ENCODE measurements at regions not wholly inside any gene's neighbourhood (a gene's known extent, or its start where the extent isn't known, plus 50 kb on each side); places are given as distances from the start of the nearest gene placed in this dataset.

- Histone ChIP-seq H3K27me3 (ENCODE audit: control insufficient read depth in 2 of 2, insufficient read depth in 2 of 2, low read length in 2 of 2) (no peaks in the 10 kb centered on the region), H3K36me3 (ENCODE audit: control insufficient read depth in 2 of 2, extremely low read depth in 1 of 2, insufficient read depth in 2 of 2, low read length in 2 of 2) (no peaks in the 10 kb centered on the region), H3K4me1 (ENCODE audit: control insufficient read depth, extremely low read depth, insufficient read depth, low read length) (no peaks in the 10 kb centered on the region), H3K4me3 (replicated peaks in 1 of 3; ENCODE audit: insufficient read depth in 1 of 3, low read depth in 1 of 3, low read length in 3 of 3) (no peak overlapping the region), H2AFZ (ENCODE audit: low read depth, low read length) (no peak overlapping the region), H3K79me2 (ENCODE audit: control insufficient read depth, insufficient read depth, low read length) (no peaks in the 10 kb centered on the region), H3K4me2 (ENCODE audit: insufficient read depth, low read length) (no peak overlapping the region), H3K27ac (ENCODE audit: insufficient read depth, low read depth, low read length) (no peak overlapping the region), H3K9me1 (replicated peaks; ENCODE audit: control insufficient read depth, extremely low read depth, insufficient read depth, low read length) (no peaks in the 10 kb centered on the region), H3K9me3 (replicated peaks; ENCODE audit: control insufficient read depth, insufficient read depth, low read length) (no peaks in the 10 kb centered on the region), H3K9ac (replicated peaks; ENCODE audit: extremely low read depth, insufficient read depth, low read length) (no peak overlapping the region), H4K20me1 (replicated peaks; ENCODE audit: control insufficient read depth, extremely low read depth, insufficient read depth, low read length) (no peaks in the 10 kb centered on the region)
- ChIA-PET CTCF (no interaction called here), POLR2A (no interaction called here)
- intact Hi-C loops (cut with micrococcal nuclease) = no loop called here
- no peak for TF ChIP-seq MYC (IDR thresholded peaks at IDR 0.05; ENCODE audit: low read depth, low read length)
- no peak for TF ChIP-seq POLR2A (IDR thresholded peaks at IDR 0.05; ENCODE audit: low read depth, low read length)
- no peak for TF ChIP-seq FOS (IDR thresholded peaks at IDR 0.05; ENCODE audit: borderline replicate concordance, insufficient read depth, low read length)
- TF ChIP-seq, protein P1, sequence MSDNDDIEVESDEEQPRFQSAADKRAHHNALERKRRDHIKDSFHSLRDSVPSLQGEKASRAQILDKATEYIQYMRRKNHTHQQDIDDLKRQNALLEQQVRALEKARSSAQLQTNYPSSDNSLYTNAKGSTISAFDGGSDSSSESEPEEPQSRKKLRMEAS (IDR thresholded peaks at IDR 0.05; ENCODE audit: insufficient read depth, insufficient read length) = no peak
- no peak for TF ChIP-seq POLR2AphosphoS5 (IDR thresholded peaks at IDR 0.05; ENCODE audit: insufficient read depth, low read depth, low read length)
- TF ChIP-seq JUN (IDR thresholded peaks at IDR 0.05; ENCODE audit: borderline replicate concordance, insufficient read depth, insufficient read length, low read depth) = no peak
- TF ChIP-seq EZH2 (IDR thresholded peaks at IDR 0.05; ENCODE audit: borderline replicate concordance, low read depth, low read length, severe bottlenecking) = no peak
- TF ChIP-seq, protein P2, sequence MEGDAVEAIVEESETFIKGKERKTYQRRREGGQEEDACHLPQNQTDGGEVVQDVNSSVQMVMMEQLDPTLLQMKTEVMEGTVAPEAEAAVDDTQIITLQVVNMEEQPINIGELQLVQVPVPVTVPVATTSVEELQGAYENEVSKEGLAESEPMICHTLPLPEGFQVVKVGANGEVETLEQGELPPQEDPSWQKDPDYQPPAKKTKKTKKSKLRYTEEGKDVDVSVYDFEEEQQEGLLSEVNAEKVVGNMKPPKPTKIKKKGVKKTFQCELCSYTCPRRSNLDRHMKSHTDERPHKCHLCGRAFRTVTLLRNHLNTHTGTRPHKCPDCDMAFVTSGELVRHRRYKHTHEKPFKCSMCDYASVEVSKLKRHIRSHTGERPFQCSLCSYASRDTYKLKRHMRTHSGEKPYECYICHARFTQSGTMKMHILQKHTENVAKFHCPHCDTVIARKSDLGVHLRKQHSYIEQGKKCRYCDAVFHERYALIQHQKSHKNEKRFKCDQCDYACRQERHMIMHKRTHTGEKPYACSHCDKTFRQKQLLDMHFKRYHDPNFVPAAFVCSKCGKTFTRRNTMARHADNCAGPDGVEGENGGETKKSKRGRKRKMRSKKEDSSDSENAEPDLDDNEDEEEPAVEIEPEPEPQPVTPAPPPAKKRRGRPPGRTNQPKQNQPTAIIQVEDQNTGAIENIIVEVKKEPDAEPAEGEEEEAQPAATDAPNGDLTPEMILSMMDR (IDR thresholded peaks at IDR 0.05; ENCODE audit: extremely low read depth in 1 of 2, insufficient read depth in 1 of 2, low read depth in 1 of 2, low read length in 2 of 2) = no peak
- TF ChIP-seq GATA2 (IDR thresholded peaks at IDR 0.05; ENCODE audit: insufficient read depth, insufficient read length, low read depth, low read length) = no peak
- FAIRE-seq = no peak
- no TSS peak for BruUV-seq (replicated peaks)
- dilution Hi-C loops (cut with MboI; ENCODE audit: extremely low pct_ligation_motif_present, low sequenced_read_pairs) = no loop called here
- no peak for DNase-seq (ENCODE audit: low read depth, low spot score)
These were observed 976.6 kb upstream of the SEMA6A start for GRCh38 chr5:117551236-117551635.
